HepG2 (cell line): ENCODE measurements at regions not wholly inside any gene's neighbourhood (a gene's known extent, or its start where the extent isn't known, plus 50 kb on each side); places are given as distances from the start of the nearest gene placed in this dataset.

Source experiments
- CBX2 ChIP-seq, 2 experiments: fragments of 200-600 bp in 1 of 2; sonication (generic); formaldehyde crosslinking in 1 of 2; IDR thresholded peaks; 2 replicates each; pipeline versions ENCODE4 v1.7.0 to v1.8.1; 2018 to 2022; ENCODE audit warnings: low read depth in 2 of 2, low read length in 1 of 2, mild to moderate bottlenecking in 1 of 2, missing genetic modification reagents in 1 of 2
- EZH2 ChIP-seq: conservative IDR thresholded peaks from 2 replicates; pipeline ENCODE4 v1.6.1; 2012; ENCODE audit warnings: mild to moderate bottlenecking, low read depth, low read length, moderate library complexity
- KDM2A ChIP-seq: sonication (generic); formaldehyde crosslinking; IDR thresholded peaks from 2 replicates; pipeline ENCODE4 v1.4.0; 2020; ENCODE audit warnings: low read depth, missing genetic modification reagents, borderline replicate concordance
- NCOA2 ChIP-seq: sonication (generic); formaldehyde crosslinking; IDR thresholded peaks from 2 replicates; pipeline ENCODE4 v1.8.0; 2022; ENCODE audit warnings: inconsistent platforms
- SCMH1 ChIP-seq: sonication (generic); formaldehyde crosslinking; IDR thresholded peaks from 2 replicates; pipeline ENCODE4 v1.9.0; 2021; ENCODE audit warnings: missing genetic modification reagents, mild to moderate bottlenecking, borderline replicate concordance
- XRCC5 ChIP-seq: fragments of 200-400 bp; formaldehyde crosslinking; optimal IDR thresholded peaks from 2 replicates; pipeline ENCODE3; 2017; ENCODE audit warnings: mild to moderate bottlenecking, low read length
- ZNF501 ChIP-seq: sonication (generic); formaldehyde crosslinking; IDR thresholded peaks from 2 replicates; pipeline ENCODE4 v1.5.1; 2020; ENCODE audit warnings: mild to moderate bottlenecking, moderate library complexity, missing genetic modification reagents
- ZNF614 ChIP-seq: IDR thresholded peaks from 2 replicates; pipeline ENCODE4 v1.6.1; 2018; ENCODE audit warnings: missing biosample characterization, missing genetic modification reagents, inconsistent platforms, borderline replicate concordance
- TF ChIP-seq, protein P1 (sequence below): sonication (generic); formaldehyde crosslinking; IDR thresholded peaks from 2 replicates; pipeline ENCODE4 v1.5.0; 2020; ENCODE audit warnings: mild to moderate bottlenecking, missing genetic modification reagents
- TF ChIP-seq, protein P2 (sequence below): sonication (generic); formaldehyde crosslinking; IDR thresholded peaks from 2 replicates; pipeline ENCODE4 v1.8.0; 2022; ENCODE audit warnings: missing genetic modification reagents, mild to moderate bottlenecking, borderline replicate concordance
- TF ChIP-seq, protein P3 (sequence below): sonication (generic); formaldehyde crosslinking; IDR thresholded peaks from 2 replicates; pipeline ENCODE4 v1.5.0; 2020; ENCODE audit warnings: mild to moderate bottlenecking, missing genetic modification reagents, borderline replicate concordance
- TF ChIP-seq, protein P4 (sequence below): sonication (generic); formaldehyde crosslinking; IDR thresholded peaks from 2 replicates; pipeline ENCODE4 v1.5.0; 2020; ENCODE audit warnings: missing genetic modification reagents, mild to moderate bottlenecking, borderline replicate concordance
- TF ChIP-seq, protein P5 (sequence below): sonication (generic); formaldehyde crosslinking; IDR thresholded peaks from 2 replicates; pipeline ENCODE4 v1.4.0; 2020; ENCODE audit warnings: mild to moderate bottlenecking, missing genetic modification reagents, borderline replicate concordance

DNA sequence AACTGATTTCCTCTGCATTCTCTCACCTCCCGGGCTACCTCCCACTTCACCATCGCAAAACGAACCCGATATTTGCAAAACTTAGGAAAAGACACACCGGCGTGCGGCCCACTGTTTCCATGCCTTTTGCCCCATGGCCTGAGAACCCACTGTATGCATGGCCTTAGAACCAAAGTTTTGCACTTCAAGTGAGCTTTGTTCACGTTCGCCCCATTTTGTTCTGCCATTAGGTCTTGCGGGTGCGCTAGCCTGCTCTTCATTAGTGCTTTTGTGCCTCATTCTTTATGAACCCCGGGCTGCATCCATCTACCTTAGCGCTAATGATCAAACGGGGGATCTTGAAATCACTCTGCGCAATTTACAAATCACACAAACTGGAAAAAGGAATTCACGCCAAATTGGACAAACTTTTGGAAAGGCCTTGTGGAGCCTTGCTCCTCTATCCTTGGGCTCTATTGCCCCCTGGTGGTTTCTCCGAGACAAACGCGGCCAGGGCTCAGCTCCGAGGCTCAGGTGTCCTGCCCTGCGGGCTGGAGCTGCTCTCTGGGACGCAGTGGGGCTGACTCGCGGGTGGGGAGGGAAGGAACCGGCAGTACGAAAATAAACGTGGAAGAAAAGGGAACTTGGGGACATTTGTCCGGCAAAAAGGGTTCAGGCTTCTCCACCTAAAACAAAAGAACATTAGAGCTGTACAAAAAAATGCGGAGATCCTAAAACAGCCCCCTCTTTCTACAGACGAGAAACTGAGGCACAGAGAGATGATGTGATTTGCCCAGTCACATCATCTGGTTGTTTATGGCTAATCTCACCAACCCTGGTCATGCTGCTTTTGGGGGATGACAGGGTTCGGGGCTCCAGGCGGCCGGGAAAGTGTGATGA is 300.4 kb upstream of the NFE2L3 start (continued):
- TF ChIP-seq, protein P1, sequence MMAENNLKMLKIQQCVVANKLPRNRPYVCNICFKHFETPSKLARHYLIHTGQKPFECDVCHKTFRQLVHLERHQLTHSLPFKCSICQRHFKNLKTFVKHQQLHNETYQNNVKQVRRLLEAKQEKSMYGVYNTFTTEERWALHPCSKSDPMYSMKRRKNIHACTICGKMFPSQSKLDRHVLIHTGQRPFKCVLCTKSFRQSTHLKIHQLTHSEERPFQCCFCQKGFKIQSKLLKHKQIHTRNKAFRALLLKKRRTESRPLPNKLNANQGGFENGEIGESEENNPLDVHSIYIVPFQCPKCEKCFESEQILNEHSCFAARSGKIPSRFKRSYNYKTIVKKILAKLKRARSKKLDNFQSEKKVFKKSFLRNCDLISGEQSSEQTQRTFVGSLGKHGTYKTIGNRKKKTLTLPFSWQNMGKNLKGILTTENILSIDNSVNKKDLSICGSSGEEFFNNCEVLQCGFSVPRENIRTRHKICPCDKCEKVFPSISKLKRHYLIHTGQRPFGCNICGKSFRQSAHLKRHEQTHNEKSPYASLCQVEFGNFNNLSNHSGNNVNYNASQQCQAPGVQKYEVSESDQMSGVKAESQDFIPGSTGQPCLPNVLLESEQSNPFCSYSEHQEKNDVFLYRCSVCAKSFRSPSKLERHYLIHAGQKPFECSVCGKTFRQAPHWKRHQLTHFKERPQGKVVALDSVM (CRISPR knock-in tag), result no peak
- peak; percentile 95 for TF ChIP-seq EZH2
- peak; percentile 51 for TF ChIP-seq XRCC5
- TF ChIP-seq NCOA2, result no peak
- TF ChIP-seq KDM2A (CRISPR knock-in tag), result peak; percentile 56; the same call in 1 of the 2 replicates
- no peak for TF ChIP-seq SCMH1 (CRISPR knock-in tag)
- TF ChIP-seq ZNF614 (CRISPR knock-in tag), result no peak
- TF ChIP-seq ZNF501 (CRISPR knock-in tag), result peak; percentile 65; the same call in 1 of the 2 replicates
- TF ChIP-seq, protein P2, sequence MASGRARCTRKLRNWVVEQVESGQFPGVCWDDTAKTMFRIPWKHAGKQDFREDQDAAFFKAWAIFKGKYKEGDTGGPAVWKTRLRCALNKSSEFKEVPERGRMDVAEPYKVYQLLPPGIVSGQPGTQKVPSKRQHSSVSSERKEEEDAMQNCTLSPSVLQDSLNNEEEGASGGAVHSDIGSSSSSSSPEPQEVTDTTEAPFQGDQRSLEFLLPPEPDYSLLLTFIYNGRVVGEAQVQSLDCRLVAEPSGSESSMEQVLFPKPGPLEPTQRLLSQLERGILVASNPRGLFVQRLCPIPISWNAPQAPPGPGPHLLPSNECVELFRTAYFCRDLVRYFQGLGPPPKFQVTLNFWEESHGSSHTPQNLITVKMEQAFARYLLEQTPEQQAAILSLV (CRISPR knock-in tag), result no peak
- TF ChIP-seq, protein P3, sequence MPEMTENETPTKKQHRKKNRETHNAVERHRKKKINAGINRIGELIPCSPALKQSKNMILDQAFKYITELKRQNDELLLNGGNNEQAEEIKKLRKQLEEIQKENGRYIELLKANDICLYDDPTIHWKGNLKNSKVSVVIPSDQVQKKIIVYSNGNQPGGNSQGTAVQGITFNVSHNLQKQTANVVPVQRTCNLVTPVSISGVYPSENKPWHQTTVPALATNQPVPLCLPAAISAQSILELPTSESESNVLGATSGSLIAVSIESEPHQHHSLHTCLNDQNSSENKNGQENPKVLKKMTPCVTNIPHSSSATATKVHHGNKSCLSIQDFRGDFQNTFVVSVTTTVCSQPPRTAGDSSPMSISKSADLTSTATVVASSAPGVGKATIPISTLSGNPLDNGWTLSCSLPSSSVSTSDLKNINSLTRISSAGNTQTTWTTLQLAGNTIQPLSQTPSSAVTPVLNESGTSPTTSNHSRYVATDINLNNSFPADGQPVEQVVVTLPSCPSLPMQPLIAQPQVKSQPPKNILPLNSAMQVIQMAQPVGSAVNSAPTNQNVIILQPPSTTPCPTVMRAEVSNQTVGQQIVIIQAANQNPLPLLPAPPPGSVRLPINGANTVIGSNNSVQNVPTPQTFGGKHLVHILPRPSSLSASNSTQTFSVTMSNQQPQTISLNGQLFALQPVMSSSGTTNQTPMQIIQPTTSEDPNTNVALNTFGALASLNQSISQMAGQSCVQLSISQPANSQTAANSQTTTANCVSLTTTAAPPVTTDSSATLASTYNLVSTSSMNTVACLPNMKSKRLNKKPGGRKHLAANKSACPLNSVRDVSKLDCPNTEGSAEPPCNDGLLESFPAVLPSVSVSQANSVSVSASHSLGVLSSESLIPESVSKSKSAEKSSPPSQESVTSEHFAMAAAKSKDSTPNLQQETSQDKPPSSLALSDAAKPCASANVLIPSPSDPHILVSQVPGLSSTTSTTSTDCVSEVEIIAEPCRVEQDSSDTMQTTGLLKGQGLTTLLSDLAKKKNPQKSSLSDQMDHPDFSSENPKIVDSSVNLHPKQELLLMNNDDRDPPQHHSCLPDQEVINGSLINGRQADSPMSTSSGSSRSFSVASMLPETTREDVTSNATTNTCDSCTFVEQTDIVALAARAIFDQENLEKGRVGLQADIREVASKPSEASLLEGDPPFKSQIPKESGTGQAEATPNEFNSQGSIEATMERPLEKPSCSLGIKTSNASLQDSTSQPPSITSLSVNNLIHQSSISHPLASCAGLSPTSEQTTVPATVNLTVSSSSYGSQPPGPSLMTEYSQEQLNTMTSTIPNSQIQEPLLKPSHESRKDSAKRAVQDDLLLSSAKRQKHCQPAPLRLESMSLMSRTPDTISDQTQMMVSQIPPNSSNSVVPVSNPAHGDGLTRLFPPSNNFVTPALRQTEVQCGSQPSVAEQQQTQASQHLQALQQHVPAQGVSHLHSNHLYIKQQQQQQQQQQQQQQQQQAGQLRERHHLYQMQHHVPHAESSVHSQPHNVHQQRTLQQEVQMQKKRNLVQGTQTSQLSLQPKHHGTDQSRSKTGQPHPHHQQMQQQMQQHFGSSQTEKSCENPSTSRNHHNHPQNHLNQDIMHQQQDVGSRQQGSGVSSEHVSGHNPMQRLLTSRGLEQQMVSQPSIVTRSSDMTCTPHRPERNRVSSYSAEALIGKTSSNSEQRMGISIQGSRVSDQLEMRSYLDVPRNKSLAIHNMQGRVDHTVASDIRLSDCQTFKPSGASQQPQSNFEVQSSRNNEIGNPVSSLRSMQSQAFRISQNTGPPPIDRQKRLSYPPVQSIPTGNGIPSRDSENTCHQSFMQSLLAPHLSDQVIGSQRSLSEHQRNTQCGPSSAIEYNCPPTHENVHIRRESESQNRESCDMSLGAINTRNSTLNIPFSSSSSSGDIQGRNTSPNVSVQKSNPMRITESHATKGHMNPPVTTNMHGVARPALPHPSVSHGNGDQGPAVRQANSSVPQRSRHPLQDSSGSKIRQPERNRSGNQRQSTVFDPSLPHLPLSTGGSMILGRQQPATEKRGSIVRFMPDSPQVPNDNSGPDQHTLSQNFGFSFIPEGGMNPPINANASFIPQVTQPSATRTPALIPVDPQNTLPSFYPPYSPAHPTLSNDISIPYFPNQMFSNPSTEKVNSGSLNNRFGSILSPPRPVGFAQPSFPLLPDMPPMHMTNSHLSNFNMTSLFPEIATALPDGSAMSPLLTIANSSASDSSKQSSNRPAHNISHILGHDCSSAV (CRISPR knock-in tag), result no peak
- TF ChIP-seq CBX2 (IDR thresholded peaks at IDR 0.05; ENCODE audit: low read depth, low read length), result peak; percentile 53; the same call in 1 of the 2 replicates
- no peak for TF ChIP-seq CBX2 (CRISPR knock-in tag; IDR thresholded peaks at IDR 0.05; ENCODE audit: low read depth)
- TF ChIP-seq, protein P4, sequence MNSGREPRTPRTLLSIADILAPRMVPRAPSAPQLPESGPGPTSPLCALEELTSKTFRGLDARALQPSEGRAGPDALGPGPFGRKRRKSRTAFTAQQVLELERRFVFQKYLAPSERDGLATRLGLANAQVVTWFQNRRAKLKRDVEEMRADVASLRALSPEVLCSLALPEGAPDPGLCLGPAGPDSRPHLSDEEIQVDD (CRISPR knock-in tag), result no peak
- TF ChIP-seq, protein P5, sequence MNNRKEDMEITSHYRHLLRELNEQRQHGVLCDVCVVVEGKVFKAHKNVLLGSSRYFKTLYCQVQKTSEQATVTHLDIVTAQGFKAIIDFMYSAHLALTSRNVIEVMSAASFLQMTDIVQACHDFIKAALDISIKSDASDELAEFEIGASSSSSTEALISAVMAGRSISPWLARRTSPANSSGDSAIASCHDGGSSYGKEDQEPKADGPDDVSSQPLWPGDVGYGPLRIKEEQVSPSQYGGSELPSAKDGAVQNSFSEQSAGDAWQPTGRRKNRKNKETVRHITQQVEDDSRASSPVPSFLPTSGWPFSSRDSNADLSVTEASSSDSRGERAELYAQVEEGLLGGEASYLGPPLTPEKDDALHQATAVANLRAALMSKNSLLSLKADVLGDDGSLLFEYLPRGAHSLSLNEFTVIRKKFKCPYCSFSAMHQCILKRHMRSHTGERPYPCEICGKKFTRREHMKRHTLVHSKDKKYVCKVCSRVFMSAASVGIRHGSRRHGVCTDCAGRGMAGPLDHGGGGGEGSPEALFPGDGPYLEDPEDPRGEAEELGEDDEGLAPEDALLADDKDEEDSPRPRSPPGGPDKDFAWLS (CRISPR knock-in tag), result no peak
